Stimulated activated CD4-positive, alpha-beta T cell treated with anti-CD3 and anti-CD28 coated beads, Interleukin-4, amount 100 ng/mL, for 1 hour (primary cell): ENCODE measurements at regions not wholly inside any gene's neighbourhood (a gene's known extent, or its start where the extent isn't known, plus 50 kb on each side); places are given as distances from the start of the nearest gene placed in this dataset.
"Not testable (repeated sequence)": the region's sequence is repeated elsewhere in the genome, so short reads cannot be mapped to it uniquely, and the experiment has no call there.

ENCODE experiments used
- DNase-seq: peaks from one replicate; pipeline ENCODE4 v3.0.0-alpha.2; 2020

- DNase-seq = not testable (repeated sequence)
Measured at GRCh38 chr6:139953780-139954179, 579.3 kb upstream of the CITED2 start.

- DNase-seq = no peak
Measured at GRCh38 chr6:139951172-139951571, 576.7 kb upstream of the CITED2 start.

- DNase-seq = no peak
Measured at GRCh38 chr6:139944976-139945375, 570.5 kb upstream of the CITED2 start.

GRCh38 chr6:139944131-139944530, 569.7 kb upstream of the CITED2 start:
- DNase-seq = no peak

- DNase-seq = no peak
Measured at GRCh38 chr6:139943391-139943790, 568.9 kb upstream of the CITED2 start.

GRCh38 chr6:139942331-139942730, 567.9 kb upstream of the CITED2 start:
- no peak for DNase-seq

GRCh38 chr6:139941826-139942225, 567.4 kb upstream of the CITED2 start:
- no peak for DNase-seq

GRCh38 chr6:139940741-139941729, 566.6 kb upstream of the CITED2 start:
- DNase-seq = no peak

- DNase-seq = no peak
Measured at GRCh38 chr6:139939189-139939979, 564.9 kb upstream of the CITED2 start.

GRCh38 chr6:139932671-139933070, 558.2 kb upstream of the CITED2 start:
- no peak for DNase-seq

GRCh38 chr6:139931747-139932146, 557.3 kb upstream of the CITED2 start:
- no peak for DNase-seq

- DNase-seq = no peak
Measured at GRCh38 chr6:139927742-139928305, 553.4 kb upstream of the CITED2 start.

- DNase-seq = no peak
Measured at GRCh38 chr6:139927236-139927635, 552.8 kb upstream of the CITED2 start.

GRCh38 chr6:139926711-139927110, 552.3 kb upstream of the CITED2 start:
- DNase-seq = no peak

- DNase-seq = no peak
Measured at GRCh38 chr6:139925894-139926641, 551.6 kb upstream of the CITED2 start.

GRCh38 chr6:139923964-139924475, 549.6 kb upstream of the CITED2 start:
- no peak for DNase-seq

- DNase-seq = no peak
Measured at GRCh38 chr6:139922236-139922635, 547.8 kb upstream of the CITED2 start.

- no peak for DNase-seq
Measured at GRCh38 chr6:139920776-139921100, 546.3 kb upstream of the CITED2 start.

GRCh38 chr6:139920027-139920775, 545.8 kb upstream of the CITED2 start:
- DNase-seq = no peak

- DNase-seq = no peak
Measured at GRCh38 chr6:139919107-139920026, 544.9 kb upstream of the CITED2 start.
